ENCODE measurements at regions not wholly inside any gene's neighbourhood (a gene's known extent, or its start where the extent isn't known, plus 50 kb on each side); places are given as distances from the start of the nearest gene placed in this dataset.

- no peak for TF ChIP-seq POLR2A (IDR thresholded peaks at IDR 0.05)
- no peak for TF ChIP-seq CTCF (IDR thresholded peaks at IDR 0.05)
- H3K27ac ChIP-seq = peak overlapping the region; percentile 1 to 81 (median 70)
- H3K9me3 ChIP-seq = no peaks in the 10 kb centered on the region
- DNase-seq = no peak
- H3K36me3 ChIP-seq = no peaks in the 10 kb centered on the region
- H3K4me3 ChIP-seq = no peak overlapping the region
- peaks cover 0 to 10% (median 0%) of the 10 kb centered on the region in 4 donors for H3K4me1 ChIP-seq
- no peaks in the 10 kb centered on the region for H3K27me3 ChIP-seq
These were observed 192.1 kb downstream of the SPRY1 start for GRCh38 chr4:123588631-123589241.

- Histone ChIP-seq H3K9me3 (no peaks in the 10 kb centered on the region), H3K27me3 (no peaks in the 10 kb centered on the region), H3K4me1 (peaks cover 0 to 10% (median 0%) of the 10 kb centered on the region in 4 donors), H3K27ac (peak overlapping the region in 3 of 4 donors; percentile 9 to 80 (median 12)), H3K36me3 (no peaks in the 10 kb centered on the region), H3K4me3 (no peak overlapping the region)
- TF ChIP-seq CTCF (IDR thresholded peaks at IDR 0.05) (no peak), POLR2A (IDR thresholded peaks at IDR 0.05) (no peak)
- no peak for DNase-seq
These were observed 192.7 kb downstream of the SPRY1 start for GRCh38 chr4:123589301-123589700.

GRCh38 chr4:123591875-123592274 lies 195.3 kb downstream of the SPRY1 start:
- no peaks in the 10 kb centered on the region for H3K36me3 ChIP-seq
- no peak for DNase-seq
- no peaks in the 10 kb centered on the region for H3K9me3 ChIP-seq
- no peak overlapping the region for H3K27ac ChIP-seq
- TF ChIP-seq POLR2A (IDR thresholded peaks at IDR 0.05) = no peak
- no peak for TF ChIP-seq CTCF (IDR thresholded peaks at IDR 0.05)
- H3K27me3 ChIP-seq = no peaks in the 10 kb centered on the region
- H3K4me3 ChIP-seq = no peak overlapping the region
- peaks cover 0 to 10% (median 0%) of the 10 kb centered on the region in 4 donors for H3K4me1 ChIP-seq

GRCh38 chr4:123593655-123594054 lies 197.1 kb downstream of the SPRY1 start:
- Histone ChIP-seq H3K27me3 (no peaks in the 10 kb centered on the region), H3K4me3 (no peak overlapping the region), H3K4me1 (peaks cover 0 to 6% (median 0%) of the 10 kb centered on the region in 4 donors), H3K36me3 (no peaks in the 10 kb centered on the region), H3K27ac (no peak overlapping the region), H3K9me3 (no peaks in the 10 kb centered on the region)
- no peak for DNase-seq
- TF ChIP-seq CTCF (IDR thresholded peaks at IDR 0.05) = no peak
- TF ChIP-seq POLR2A (IDR thresholded peaks at IDR 0.05) = no peak

- Histone ChIP-seq H3K9me3 (no peaks in the 10 kb centered on the region), H3K27ac (no peak overlapping the region), H3K36me3 (no peaks in the 10 kb centered on the region), H3K4me1 (peaks cover 3 to 31% (median 14%) of the 10 kb centered on the region in 4 donors), H3K4me3 (no peak overlapping the region), H3K27me3 (no peaks in the 10 kb centered on the region)
- TF ChIP-seq POLR2A (IDR thresholded peaks at IDR 0.05) (no peak), CTCF (IDR thresholded peaks at IDR 0.05) (no peak)
- no peak for DNase-seq
These were observed 200.2 kb downstream of the SPRY1 start for GRCh38 chr4:123596805-123597204.
